ENCODE measurements at regions not wholly inside any gene's neighbourhood (a gene's known extent, or its start where the extent isn't known, plus 50 kb on each side); places are given as distances from the start of the nearest gene placed in this dataset.

GRCh38 chr3:128551867-128552266 lies 58.9 kb upstream of the GATA2 start:
- Histone ChIP-seq H3F3A (ENCODE audit: insufficient read depth, low read length, poor library complexity, severe bottlenecking) (no peaks in the 10 kb centered on the region), H3K27me3 (ENCODE audit: insufficient read depth, low read depth, low read length) (peaks cover 8% of the 10 kb centered on the region), H2AFZ (ENCODE audit: low read depth, low read length) (no peak overlapping the region), H3K4me2 (ENCODE audit: low read length) (no peak overlapping the region), H3K9me2 (ENCODE audit: insufficient read depth, low read length) (no peaks in the 10 kb centered on the region), H3K4me3 (ENCODE audit: low read length) (no peak overlapping the region), H4K20me1 (ENCODE audit: insufficient read depth) (no peaks in the 10 kb centered on the region), H3K9me3 (ENCODE audit: low read length) (no peaks in the 10 kb centered on the region), H3K79me2 (replicated peaks; ENCODE audit: insufficient read depth, low read length) (no peaks in the 10 kb centered on the region), H3K27ac (ENCODE audit: low read length) (no peak overlapping the region), H3K9ac (ENCODE audit: low read length) (no peak overlapping the region), H3K36me3 (ENCODE audit: insufficient read depth, low read length) (no peaks in the 10 kb centered on the region)
- no peak for TF ChIP-seq EP300 (conservative IDR thresholded peaks at IDR 0.05; ENCODE audit: poor library complexity, severe bottlenecking)
- TF ChIP-seq POLR2AphosphoS5 (IDR thresholded peaks at IDR 0.05): no peak
- no peak for TF ChIP-seq CTCF (IDR thresholded peaks at IDR 0.05; ENCODE audit: poor library complexity, severe bottlenecking)
- TF ChIP-seq EZH2 (IDR thresholded peaks at IDR 0.05; ENCODE audit: borderline replicate concordance, insufficient read depth, low read length, poor library complexity, severe bottlenecking): no peak
- TF ChIP-seq MXI1 (conservative IDR thresholded peaks at IDR 0.05; ENCODE audit: poor library complexity, severe bottlenecking): no peak
- TF ChIP-seq SMC3 (conservative IDR thresholded peaks at IDR 0.05; ENCODE audit: poor library complexity): no peak
- no peak for TF ChIP-seq REST (IDR thresholded peaks at IDR 0.05; ENCODE audit: borderline replicate concordance)
- no peak for TF ChIP-seq TAF1 (IDR thresholded peaks at IDR 0.05; ENCODE audit: low read depth)
- TF ChIP-seq RAD21 (conservative IDR thresholded peaks at IDR 0.05): no peak

- Histone ChIP-seq H3K9me3 (ENCODE audit: low read length) (no peaks in the 10 kb centered on the region), H3K36me3 (ENCODE audit: insufficient read depth, low read length) (no peaks in the 10 kb centered on the region), H3K9me2 (ENCODE audit: insufficient read depth, low read length) (no peaks in the 10 kb centered on the region), H3F3A (ENCODE audit: insufficient read depth, low read length, poor library complexity, severe bottlenecking) (no peaks in the 10 kb centered on the region), H2AFZ (ENCODE audit: low read depth, low read length) (no peak overlapping the region), H3K9ac (ENCODE audit: low read length) (no peak overlapping the region), H3K4me3 (ENCODE audit: low read length) (no peak overlapping the region), H3K27me3 (ENCODE audit: insufficient read depth, low read depth, low read length) (peaks cover 8% of the 10 kb centered on the region), H3K4me2 (ENCODE audit: low read length) (no peak overlapping the region), H4K20me1 (ENCODE audit: insufficient read depth) (no peaks in the 10 kb centered on the region), H3K27ac (ENCODE audit: low read length) (no peak overlapping the region), H3K79me2 (replicated peaks; ENCODE audit: insufficient read depth, low read length) (no peaks in the 10 kb centered on the region)
- no peak for TF ChIP-seq CTCF (IDR thresholded peaks at IDR 0.05; ENCODE audit: poor library complexity, severe bottlenecking)
- TF ChIP-seq MXI1 (conservative IDR thresholded peaks at IDR 0.05; ENCODE audit: poor library complexity, severe bottlenecking): no peak
- TF ChIP-seq EP300 (conservative IDR thresholded peaks at IDR 0.05; ENCODE audit: poor library complexity, severe bottlenecking): no peak
- TF ChIP-seq RAD21 (conservative IDR thresholded peaks at IDR 0.05): no peak
- TF ChIP-seq EZH2 (IDR thresholded peaks at IDR 0.05; ENCODE audit: borderline replicate concordance, insufficient read depth, low read length, poor library complexity, severe bottlenecking): no peak
- TF ChIP-seq SMC3 (conservative IDR thresholded peaks at IDR 0.05; ENCODE audit: poor library complexity): no peak
- TF ChIP-seq POLR2AphosphoS5 (IDR thresholded peaks at IDR 0.05): no peak
- no peak for TF ChIP-seq REST (IDR thresholded peaks at IDR 0.05; ENCODE audit: borderline replicate concordance)
- TF ChIP-seq TAF1 (IDR thresholded peaks at IDR 0.05; ENCODE audit: low read depth): no peak
These were observed 58.5 kb upstream of the GATA2 start for GRCh38 chr3:128551451-128551850.
